OCI-LY7 (cell line): ENCODE measurements at regions not wholly inside any gene's neighbourhood (a gene's known extent, or its start where the extent isn't known, plus 50 kb on each side); places are given as distances from the start of the nearest gene placed in this dataset.

Experiments used
- BruUV-seq: library from RNA; stranded (reverse); fragments of 400-500 nt; replicated peaks from 2 replicates; lab custom pipeline; 2021; lab: Mats Ljungman, UMichigan
- CTCF ChIA-PET: fragments of 300-600 bp; sonication (Branson Sonifier 250); formaldehyde crosslinking; loops from one replicate; lab custom pipeline; 2022; ENCODE audit warnings: antibody characterized with exemption; ENCODE audit not compliant: unreplicated experiment; lab: Charles Lee
- POLR2A ChIA-PET: fragments of 300-600 bp; sonication (Branson Sonifier 250); formaldehyde crosslinking; loops from one replicate; lab custom pipeline; 2022; ENCODE audit warnings: antibody characterized with exemption; lab: Charles Lee
- DNase-seq: peaks from one replicate; pipeline ENCODE4 v3.0.0-alpha.2; 2015; ENCODE audit warnings: low spot score
- H2AFZ ChIP-seq: fragments of 200-600 bp; sonication (generic), shearing (Covaris generic); 2 replicates; pipeline ENCODE4 v1.6.1; 2014; ENCODE audit warnings: mild to moderate bottlenecking, antibody characterized with exemption, low read length, moderate library complexity
- H3K27ac ChIP-seq: fragments of 200-600 bp; sonication (generic); 2 replicates; pipeline ENCODE4 v1.5.1; 2014; ENCODE audit warnings: mixed run types, low read depth, mild to moderate bottlenecking, moderate library complexity, low read length, inconsistent platforms; ENCODE audit not compliant: poor library complexity, severe bottlenecking
- H3K36me3 ChIP-seq: fragments of 200-600 bp; sonication (generic); 2 replicates; pipeline ENCODE4 v1.6.1; 2014; ENCODE audit warnings: mild to moderate bottlenecking, antibody characterized with exemption, low read length, moderate library complexity, mixed read lengths; ENCODE audit not compliant: insufficient read depth
- H3K4me1 ChIP-seq: fragments of 200-600 bp; sonication (generic); 2 replicates; pipeline ENCODE4 v1.5.1; 2014; ENCODE audit warnings: mild to moderate bottlenecking, low read length; ENCODE audit not compliant: insufficient read depth, poor library complexity, severe bottlenecking
- H3K4me2 ChIP-seq: fragments of 200-600 bp; sonication (generic); 2 replicates; pipeline ENCODE4 v1.6.1; 2014; ENCODE audit warnings: mild to moderate bottlenecking, low read length
- H3K4me3 ChIP-seq: fragments of 200-600 bp; sonication (generic); 2 replicates; pipeline ENCODE4 v1.5.1; 2014; ENCODE audit warnings: mild to moderate bottlenecking, low read depth, low read length; ENCODE audit not compliant: poor library complexity, severe bottlenecking
- H3K79me2 ChIP-seq: fragments of 200-600 bp; sonication (generic); 2 replicates; pipeline ENCODE4 v1.6.1; 2016; ENCODE audit warnings: low read depth, mild to moderate bottlenecking, low read length, moderate library complexity, mixed read lengths; ENCODE audit not compliant: insufficient read depth
- H3K9me2 ChIP-seq: fragments of 200-600 bp; sonication (generic); 2 replicates; pipeline ENCODE4 v1.6.1; 2016; ENCODE audit warnings: mild to moderate bottlenecking, low read length, mixed read lengths; ENCODE audit not compliant: insufficient read depth
- H3K9me3 ChIP-seq: fragments of 200-600 bp; sonication (generic); 2 replicates; pipeline ENCODE4 v1.6.1; 2014; ENCODE audit warnings: mild to moderate bottlenecking, mixed run types, low read length, mixed read lengths
- H4K20me1 ChIP-seq: fragments of 200-600 bp; sonication (generic); 2 replicates; pipeline ENCODE4 v1.6.1; 2014; ENCODE audit warnings: mild to moderate bottlenecking, antibody characterized with exemption, low read length, moderate library complexity, mixed read lengths; ENCODE audit not compliant: insufficient read depth
- EZH2phosphoT487 ChIP-seq: fragments of 200-600 bp; sonication (generic); IDR thresholded peaks from 2 replicates; pipeline ENCODE4 v1.6.1; 2018; ENCODE audit warnings: low read depth, borderline replicate concordance, mild to moderate bottlenecking, mixed run types, antibody characterized with exemption, low read length, moderate library complexity, mixed read lengths
- intact Hi-C: fragments of 100-400 bp; cut with micrococcal nuclease; formaldehyde crosslinking; loops from one replicate; pipeline ENCODE4 v1.10.0; 2022; ENCODE audit not compliant: unreplicated experiment
- TF ChIP-seq, protein P1 (sequence below): fragments of 200-600 bp; sonication (generic); conservative IDR thresholded peaks from 2 replicates; pipeline ENCODE4 v1.5.1; 2014; ENCODE audit warnings: mild to moderate bottlenecking, antibody characterized with exemption, low read length, moderate library complexity, mixed read lengths

DNA sequence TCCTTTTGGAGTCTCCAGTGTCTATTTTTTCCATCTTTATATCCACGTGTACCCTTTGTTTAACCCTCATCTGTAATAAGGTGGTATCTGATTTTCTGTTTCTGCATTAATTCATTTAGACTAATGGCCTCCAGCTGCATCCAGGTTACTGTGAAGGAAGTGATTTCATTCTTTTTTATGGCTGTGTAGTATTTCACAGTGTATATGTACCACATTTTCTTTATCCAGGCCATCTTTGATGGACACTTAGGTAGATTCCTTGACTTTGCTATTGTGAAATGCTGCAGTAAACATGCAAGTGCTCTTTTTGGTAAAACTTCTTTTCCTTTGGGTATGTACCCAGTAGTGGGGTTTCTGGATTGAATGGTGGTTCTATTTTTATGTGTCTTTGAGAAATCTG, 128.0 kb upstream of the MTPN start:
- H3K27ac ChIP-seq, result no peak overlapping the region
- H3K79me2 ChIP-seq, result no peaks in the 10 kb centered on the region
- CTCF ChIA-PET, result no interaction called here
- H3K36me3 ChIP-seq, result no peaks in the 10 kb centered on the region
- DNase-seq, result no peak
- no peaks in the 10 kb centered on the region for H3K9me2 ChIP-seq
- no peak overlapping the region for H3K4me2 ChIP-seq
- no peak overlapping the region for H2AFZ ChIP-seq
- intact Hi-C loops, result no loop called here
- no peaks in the 10 kb centered on the region for H4K20me1 ChIP-seq
- 0 out of 2 replicates have a peak, but pooled peaks cover 12% of the 10 kb centered on the region for H3K9me3 ChIP-seq
- TF ChIP-seq, protein P1, sequence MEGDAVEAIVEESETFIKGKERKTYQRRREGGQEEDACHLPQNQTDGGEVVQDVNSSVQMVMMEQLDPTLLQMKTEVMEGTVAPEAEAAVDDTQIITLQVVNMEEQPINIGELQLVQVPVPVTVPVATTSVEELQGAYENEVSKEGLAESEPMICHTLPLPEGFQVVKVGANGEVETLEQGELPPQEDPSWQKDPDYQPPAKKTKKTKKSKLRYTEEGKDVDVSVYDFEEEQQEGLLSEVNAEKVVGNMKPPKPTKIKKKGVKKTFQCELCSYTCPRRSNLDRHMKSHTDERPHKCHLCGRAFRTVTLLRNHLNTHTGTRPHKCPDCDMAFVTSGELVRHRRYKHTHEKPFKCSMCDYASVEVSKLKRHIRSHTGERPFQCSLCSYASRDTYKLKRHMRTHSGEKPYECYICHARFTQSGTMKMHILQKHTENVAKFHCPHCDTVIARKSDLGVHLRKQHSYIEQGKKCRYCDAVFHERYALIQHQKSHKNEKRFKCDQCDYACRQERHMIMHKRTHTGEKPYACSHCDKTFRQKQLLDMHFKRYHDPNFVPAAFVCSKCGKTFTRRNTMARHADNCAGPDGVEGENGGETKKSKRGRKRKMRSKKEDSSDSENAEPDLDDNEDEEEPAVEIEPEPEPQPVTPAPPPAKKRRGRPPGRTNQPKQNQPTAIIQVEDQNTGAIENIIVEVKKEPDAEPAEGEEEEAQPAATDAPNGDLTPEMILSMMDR, result no peak
- no peak for TF ChIP-seq EZH2phosphoT487
- POLR2A ChIA-PET, result no interaction called here
- H3K4me1 ChIP-seq, result peaks cover 7% of the 10 kb centered on the region
- H3K4me3 ChIP-seq, result no peak overlapping the region
- BruUV-seq, result no TSS peak

DNA sequence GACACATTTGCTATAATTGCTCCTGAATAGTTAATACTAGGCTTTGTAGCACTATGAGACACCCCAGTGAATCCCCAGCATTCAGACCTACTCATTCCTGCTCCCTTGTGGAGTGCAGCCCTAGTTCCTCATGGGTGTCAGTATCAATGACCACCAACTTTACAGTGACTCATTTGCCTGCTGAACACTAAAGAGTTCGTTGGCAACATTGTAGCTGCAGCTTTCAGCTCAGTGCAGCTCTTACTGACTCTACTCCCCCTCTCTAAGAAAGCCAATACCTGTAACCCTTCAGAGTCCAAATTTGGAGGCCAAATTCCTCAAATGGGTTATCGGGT, 127.1 kb upstream of the MTPN start:
- H3K9me2 ChIP-seq, result no peaks in the 10 kb centered on the region
- intact Hi-C loops, result no loop called here
- no peaks in the 10 kb centered on the region for H3K36me3 ChIP-seq
- H3K9me3 ChIP-seq, result 0 out of 2 replicates have a peak, but pooled peaks cover 12% of the 10 kb centered on the region
- H2AFZ ChIP-seq, result no peak overlapping the region
- H3K27ac ChIP-seq, result no peak overlapping the region
- no peaks in the 10 kb centered on the region for H3K79me2 ChIP-seq
- TF ChIP-seq, protein P1, result no peak
- TF ChIP-seq EZH2phosphoT487, result no peak
- H3K4me2 ChIP-seq, result no peak overlapping the region
- no peak for DNase-seq
- H4K20me1 ChIP-seq, result no peaks in the 10 kb centered on the region
- CTCF ChIA-PET, result no interaction called here
- H3K4me3 ChIP-seq, result no peak overlapping the region
- peaks cover 7% of the 10 kb centered on the region for H3K4me1 ChIP-seq
- no TSS peak for BruUV-seq
- POLR2A ChIA-PET, result interaction anchor here (1.1 kb wide), 1 partner anchor 13 kb away, joined by 3 read pairs; no protein-coding TSS in a partner anchor

DNA sequence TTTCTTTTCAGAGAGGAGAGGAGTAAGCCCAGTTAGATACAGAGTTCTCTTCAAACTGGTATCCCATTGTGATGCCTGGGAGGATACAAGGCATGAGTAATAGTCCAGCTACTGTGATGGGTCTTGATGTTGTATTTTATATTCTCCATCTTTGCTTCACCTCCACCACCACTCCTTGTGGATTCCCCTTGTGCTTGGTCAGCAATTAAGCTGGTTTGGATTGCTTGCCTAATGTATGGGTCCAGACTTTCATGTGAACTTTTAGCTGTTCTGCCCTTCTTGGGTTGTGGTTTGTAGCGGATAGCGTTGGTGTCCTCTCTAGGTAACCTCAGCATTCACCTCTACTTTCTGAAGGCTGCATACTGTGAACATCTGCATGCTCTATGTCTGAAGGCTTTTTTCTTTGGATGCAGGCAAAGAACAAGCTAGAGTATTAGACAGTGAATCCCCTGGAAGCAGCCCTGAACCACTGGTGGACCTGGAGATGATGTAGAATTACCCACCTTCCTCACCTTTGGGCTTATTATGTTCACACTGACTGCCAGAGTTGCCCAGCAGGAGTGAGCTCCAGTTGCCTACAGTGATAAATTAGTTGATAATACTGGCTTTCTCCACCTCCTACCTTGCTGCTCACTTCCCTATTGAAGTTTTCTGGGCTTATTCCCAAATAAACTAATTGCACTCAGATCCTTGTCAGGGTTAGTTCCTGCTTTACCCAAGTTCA, 126.5 kb upstream of the MTPN start:
- Histone ChIP-seq H3K9me3 (0 out of 2 replicates have a peak, but pooled peaks cover 12% of the 10 kb centered on the region), H3K4me2 (no peak overlapping the region), H3K9me2 (no peaks in the 10 kb centered on the region), H3K79me2 (no peaks in the 10 kb centered on the region), H3K4me3 (no peak overlapping the region), H3K36me3 (no peaks in the 10 kb centered on the region), H2AFZ (no peak overlapping the region), H4K20me1 (no peaks in the 10 kb centered on the region), H3K27ac (no peak overlapping the region), H3K4me1 (peaks cover 7% of the 10 kb centered on the region)
- BruUV-seq, result no TSS peak
- TF ChIP-seq, protein P1, result no peak
- no peak for TF ChIP-seq EZH2phosphoT487
- ChIA-PET CTCF (no interaction called here), POLR2A (interaction anchor here (1.1 to 1.3 kb wide), 2 partner anchors 11 to 12 kb away, joined by 3 to 5 read pairs; no protein-coding TSS in a partner anchor)
- intact Hi-C loops, result no loop called here
- no peak for DNase-seq
